HCT116 (cell line): ENCODE measurements at regions not wholly inside any gene's neighbourhood (a gene's known extent, or its start where the extent isn't known, plus 50 kb on each side); places are given as distances from the start of the nearest gene placed in this dataset.

Experiments used
- ATAC-seq: fragments of 200-7000 bp; cut with Tn5 transposase; 2 replicates; pipeline ENCODE4 v1.9.1; 2020; ENCODE audit warnings: mild to moderate bottlenecking, moderate library complexity
- BruUV-seq: library from RNA; stranded (reverse); fragments of 400-500 nt; replicated peaks from 2 replicates; lab custom pipeline; 2021; lab: Mats Ljungman, UMichigan
- CTCF ChIA-PET: fragments of 300-600 bp; sonication (Branson Sonifier 250); formaldehyde crosslinking; loops from one replicate; lab custom pipeline; 2021; ENCODE audit warnings: antibody characterized with exemption; lab: Charles Lee
- POLR2A ChIA-PET: fragments of 300-600, 350-600 bp; sonication (Branson Sonifier 250); formaldehyde crosslinking; loops from one replicate; lab custom pipeline; 2021; ENCODE audit warnings: antibody characterized with exemption; lab: Charles Lee
- RAD21 ChIA-PET, 2 experiments: fragments of 300-600 bp; sonication (Branson Sonifier 250); formaldehyde crosslinking; loops; one replicate each; lab custom pipeline; 2023; ENCODE audit warnings: low total read pairs in 2 of 2; ENCODE audit not compliant: uncharacterized antibody in 2 of 2, unreplicated experiment in 2 of 2, low non-redundant PET in 1 of 2; lab: Charles Lee
- DNase-seq: peaks from one replicate; pipeline ENCODE4 v3.0.0-alpha.2; 2010; ENCODE audit warnings: low read depth, low spot score
- H2AFZ ChIP-seq: fragments of 200-600 bp; shearing (Covaris generic), sonication (generic); 2 replicates; pipeline ENCODE4 v1.6.1; 2017; ENCODE audit warnings: low read depth, mixed run types, mixed read lengths, antibody characterized with exemption, low read length; ENCODE audit not compliant: poor library complexity, severe bottlenecking
- H3K27ac ChIP-seq: 2 replicates; pipeline ENCODE4 v1.5.1; 2012; ENCODE audit warnings: low read depth, low read length
- H3K27me3 ChIP-seq: fragments of 200-600 bp; sonication (generic); 2 replicates; pipeline ENCODE4 v1.6.1; 2016; ENCODE audit warnings: mixed run types, low read length, mixed read lengths; ENCODE audit not compliant: insufficient read depth
- H3K36me3 ChIP-seq, 2 experiments: fragments of 200-500 bp in 1 of 2; fragments of 200-600 bp in 1 of 2; sonication (Bioruptor generic) in 1 of 2; sonication (generic) in 1 of 2; 2 replicates each; pipeline versions ENCODE4 v1.5.1 to v1.6.1; 2014 to 2016; ENCODE audit warnings: low read length in 2 of 2, inconsistent platforms in 1 of 2, mixed read lengths in 1 of 2, mixed run types in 1 of 2; ENCODE audit not compliant: insufficient read depth in 2 of 2, control insufficient read depth in 1 of 2
- H3K4me1 ChIP-seq, 2 experiments: fragments of 200-600 bp in 1 of 2; sonication (generic) in 1 of 2; 2 replicates each; pipeline versions ENCODE4 v1.5.1 to v1.6.1; 2012 to 2017; ENCODE audit warnings: low read length in 2 of 2, inconsistent platforms in 1 of 2, mild to moderate bottlenecking in 1 of 2, mixed read lengths in 1 of 2, mixed run types in 1 of 2, moderate library complexity in 1 of 2; ENCODE audit not compliant: insufficient read depth in 2 of 2, control insufficient read depth in 1 of 2
- H3K4me2 ChIP-seq: fragments of 200-600 bp; sonication (generic); 2 replicates; pipeline ENCODE4 v1.6.1; 2017; ENCODE audit warnings: mixed run types, low read length, mixed read lengths
- H3K4me3 ChIP-seq, 2 experiments: fragments of 200-600 bp in 1 of 2; sonication (generic) in 1 of 2; replicated peaks in 1 of 2; 2 replicates each; pipeline ENCODE4 v1.5.1; 2011 to 2016; ENCODE audit warnings: low read length in 2 of 2, control low read depth in 1 of 2, low read depth in 1 of 2, mild to moderate bottlenecking in 1 of 2, mixed read lengths in 1 of 2, mixed run types in 1 of 2
- H3K79me2 ChIP-seq: fragments of 200-600 bp; sonication (generic); 2 replicates; pipeline ENCODE4 v1.6.1; 2017; ENCODE audit warnings: mild to moderate bottlenecking, mixed run types, low read length, moderate library complexity, mixed read lengths; ENCODE audit not compliant: insufficient read depth
- H3K9ac ChIP-seq: fragments of 200-600 bp; sonication (generic); 2 replicates; pipeline ENCODE4 v1.6.1; 2016; ENCODE audit warnings: low read length, mixed read lengths
- H3K9me2 ChIP-seq: fragments of 200-600 bp; sonication (generic), shearing (Covaris generic); 2 replicates; pipeline ENCODE4 v1.6.1; 2017; ENCODE audit warnings: mixed run types, mild to moderate bottlenecking, moderate library complexity; ENCODE audit not compliant: insufficient read depth
- H3K9me3 ChIP-seq, 2 experiments: fragments of 200-500 bp in 1 of 2; fragments of 200-600 bp in 1 of 2; sonication (Bioruptor generic) in 1 of 2; sonication (generic) in 1 of 2; 2 replicates each; pipeline ENCODE4 v1.6.1; 2014 to 2017; ENCODE audit warnings: low read length in 2 of 2, mixed read lengths in 2 of 2, inconsistent platforms in 1 of 2, low read depth in 1 of 2, mild to moderate bottlenecking in 1 of 2, mixed run types in 1 of 2, moderate library complexity in 1 of 2; ENCODE audit not compliant: control insufficient read depth in 1 of 2, insufficient read depth in 1 of 2
- H4K20me1 ChIP-seq: fragments of 200-600 bp; sonication (generic), shearing (Covaris generic); 2 replicates; pipeline ENCODE4 v1.6.1; 2017; ENCODE audit warnings: mixed run types, mild to moderate bottlenecking, moderate library complexity; ENCODE audit not compliant: insufficient read depth
- ATF3 ChIP-seq: IDR thresholded peaks from 2 replicates; pipeline ENCODE4 v1.6.1; 2012
- CBX3 ChIP-seq: IDR thresholded peaks from 2 replicates; pipeline ENCODE4 v1.6.1; 2012; ENCODE audit warnings: low read depth
- CEBPB ChIP-seq: IDR thresholded peaks from 2 replicates; pipeline ENCODE4 v1.6.1; 2012; ENCODE audit warnings: low read depth
- EGR1 ChIP-seq: IDR thresholded peaks from 2 replicates; pipeline ENCODE4 v1.6.1; 2012; ENCODE audit warnings: low read depth
- ELF1 ChIP-seq: IDR thresholded peaks from 2 replicates; pipeline ENCODE4 v1.6.1; 2012; ENCODE audit warnings: low read depth, borderline replicate concordance
- EZH2phosphoT487 ChIP-seq: fragments of 200-600 bp; IDR thresholded peaks from 2 replicates; pipeline ENCODE4 v1.6.1; 2018; ENCODE audit warnings: antibody characterized with exemption, borderline replicate concordance
- JUND ChIP-seq: IDR thresholded peaks from 2 replicates; pipeline ENCODE4 v1.6.1; 2012
- MAX ChIP-seq: IDR thresholded peaks from 2 replicates; pipeline ENCODE4 v1.6.1; 2012
- REST ChIP-seq: IDR thresholded peaks from 2 replicates; pipeline ENCODE4 v1.6.1; 2012; ENCODE audit warnings: low read depth
- SIN3A ChIP-seq: IDR thresholded peaks from 2 replicates; pipeline ENCODE4 v1.6.1; 2012; ENCODE audit warnings: low read depth
- SP1 ChIP-seq: IDR thresholded peaks from 2 replicates; pipeline ENCODE4 v1.6.1; 2012; ENCODE audit warnings: low read depth
- TCF7L2 ChIP-seq: IDR thresholded peaks from 2 replicates; pipeline ENCODE4 v1.7.0; 2011; ENCODE audit warnings: borderline replicate concordance, inconsistent platforms; ENCODE audit not compliant: insufficient read depth, insufficient read length; ENCODE audit errors: extremely low read depth
- YY1 ChIP-seq: IDR thresholded peaks from 2 replicates; pipeline ENCODE4 v1.6.1; 2011; ENCODE audit warnings: low read length, low read depth, moderate library complexity, mild to moderate bottlenecking; ENCODE audit not compliant: insufficient replicate concordance; ENCODE audit errors: extremely low read depth
- ZBTB33 ChIP-seq: IDR thresholded peaks from 2 replicates; pipeline ENCODE4 v1.6.1; 2011; ENCODE audit warnings: mild to moderate bottlenecking, low read length, moderate library complexity; ENCODE audit not compliant: insufficient replicate concordance; ENCODE audit errors: extremely low read depth
- ZNF274 ChIP-seq: fragments of 200-500 bp; sonication (Bioruptor generic); IDR thresholded peaks from 2 replicates; pipeline ENCODE4 v1.6.1; 2014; ENCODE audit warnings: mild to moderate bottlenecking, low read depth, low read length, inconsistent platforms
- intact Hi-C: fragments of 100-400 bp; cut with micrococcal nuclease; formaldehyde crosslinking; loops from 2 replicates; pipeline ENCODE4 v1.10.0; 2022

- H3K4me1 ChIP-seq: no peaks in the 10 kb centered on the region
- DNase-seq: no peak
- no peaks in the 10 kb centered on the region for H4K20me1 ChIP-seq
- no peaks in the 10 kb centered on the region for H3K36me3 ChIP-seq
- no TSS peak for BruUV-seq
- RAD21 ChIA-PET: no interaction called here
- TF ChIP-seq YY1 (no peak), ELF1 (no peak), EZH2phosphoT487 (no peak), MAX (no peak), TCF7L2 (no peak), ATF3 (no peak), SP1 (no peak), CEBPB (no peak), JUND (no peak), CBX3 (no peak)
- TF ChIP-seq, all 23 proteins: peak for 0
- CTCF ChIA-PET: no interaction called here
- Histone ChIP-seq H3K79me2 (no peaks in the 10 kb centered on the region), H3K4me3 (no peak overlapping the region), H3K9me2 (no peaks in the 10 kb centered on the region), H2AFZ (no peak overlapping the region), H3K27ac (no peak overlapping the region), H3K9me3 (no peaks in the 10 kb centered on the region), H3K27me3 (peaks cover 43% of the 10 kb centered on the region), H3K9ac (no peak overlapping the region), H3K4me2 (no peak overlapping the region)
- intact Hi-C loops: no loop called here
- no peak for ATAC-seq
- POLR2A ChIA-PET: interaction anchor here (0.6 kb wide), 1 partner anchor 90 kb away, joined by 5 read pairs; no protein-coding TSS in a partner anchor
Measured at GRCh38 chr22:27090611-27091011, 433.2 kb downstream of the MIAT start.

GRCh38 chr22:27093422-27093821, 436.0 kb downstream of the MIAT start:
- H3K36me3 ChIP-seq: no peaks in the 10 kb centered on the region
- ChIA-PET POLR2A (no interaction called here), RAD21 (no interaction called here), CTCF (no interaction called here)
- H3K27me3 ChIP-seq: peaks cover 40% of the 10 kb centered on the region
- intact Hi-C loops: no loop called here
- H3K9me2 ChIP-seq: no peaks in the 10 kb centered on the region
- no peak overlapping the region for H3K4me3 ChIP-seq
- no peaks in the 10 kb centered on the region for H3K9me3 ChIP-seq
- H3K9ac ChIP-seq: no peak overlapping the region
- ATAC-seq (no peak), DNase-seq (no peak)
- no peak overlapping the region for H2AFZ ChIP-seq
- H3K27ac ChIP-seq: no peak overlapping the region
- H3K79me2 ChIP-seq: no peaks in the 10 kb centered on the region
- no peaks in the 10 kb centered on the region for H3K4me1 ChIP-seq
- no peaks in the 10 kb centered on the region for H4K20me1 ChIP-seq
- no peak overlapping the region for H3K4me2 ChIP-seq
- no TSS peak for BruUV-seq
- TF ChIP-seq ZBTB33: no peak
- no peak for TF ChIP-seq SP1
- no peak for TF ChIP-seq EGR1
- no peak for TF ChIP-seq REST
- TF ChIP-seq ZNF274: no peak
- TF ChIP-seq SIN3A: no peak
- TF ChIP-seq ATF3: no peak
- TF ChIP-seq JUND: no peak
- no peak for TF ChIP-seq TCF7L2
